ENCODE measurements at regions not wholly inside any gene's neighbourhood (a gene's known extent, or its start where the extent isn't known, plus 50 kb on each side); places are given as distances from the start of the nearest gene placed in this dataset.

GRCh38 chr5:143886651-143887638 lies 75.0 kb downstream of the HMHB1 start:
- TF ChIP-seq POLR2A (IDR thresholded peaks at IDR 0.05) (no peak), CTCF (IDR thresholded peaks at IDR 0.05) (no peak), POLR2AphosphoS5 (IDR thresholded peaks at IDR 0.05) (no peak)

Data from prostate gland (tissue), 2 donors.